HepG2 (cell line): ENCODE measurements at regions not wholly inside any gene's neighbourhood (a gene's known extent, or its start where the extent isn't known, plus 50 kb on each side); places are given as distances from the start of the nearest gene placed in this dataset.

Experiments used
- AHDC1 ChIP-seq: sonication (generic); formaldehyde crosslinking; IDR thresholded peaks from 2 replicates; pipeline ENCODE4 v1.5.1; 2020; ENCODE audit warnings: mild to moderate bottlenecking, missing genetic modification reagents, borderline replicate concordance
- ATF7 ChIP-seq, 2 experiments: fragments of 450-650 bp in 1 of 2; sonication (generic) in 1 of 2; formaldehyde crosslinking in 1 of 2; IDR thresholded peaks; 2 replicates each; pipeline versions ENCODE4 v1.4.0 to v1.6.1; 2016 to 2020; ENCODE audit warnings: antibody characterized with exemption in 1 of 2, mild to moderate bottlenecking in 1 of 2, missing genetic modification reagents in 1 of 2
- ESRRA ChIP-seq: sonication (generic); formaldehyde crosslinking; IDR thresholded peaks from 2 replicates; pipeline ENCODE4 v1.5.1; 2020; ENCODE audit warnings: mild to moderate bottlenecking, low read depth, missing genetic modification reagents
- FOXA1 ChIP-seq, 2 experiments: fragments of 450-650 bp in 1 of 2; sonication (generic) in 1 of 2; formaldehyde crosslinking in 1 of 2; IDR thresholded peaks; 2 replicates each; pipeline versions ENCODE4 v1.4.0 to v1.6.1; 2016 to 2020; ENCODE audit warnings: missing genetic modification reagents in 1 of 2
- KAT2B ChIP-seq: fragments of 150-350 bp; IDR thresholded peaks from 2 replicates; pipeline ENCODE4 v1.6.1; 2014; ENCODE audit warnings: low read depth, low read length, borderline replicate concordance
- MBNL3 ChIP-seq: fragments of 250-450 bp; sonication (Bioruptor Pico); conservative IDR thresholded peaks from 2 replicates; pipeline ENCODE4 v1.8.0; 2022; ENCODE audit warnings: mild to moderate bottlenecking, inconsistent platforms
- NR2F1 ChIP-seq, 2 experiments: fragments of 450-650 bp in 1 of 2; formaldehyde crosslinking in 1 of 2; IDR thresholded peaks; 2 replicates each; pipeline versions ENCODE4 v1.5.0 to v1.6.1; 2016 to 2020; ENCODE audit warnings: mild to moderate bottlenecking in 1 of 2, missing compliant biosample characterization in 1 of 2, missing genetic modification reagents in 1 of 2, moderate library complexity in 1 of 2
- PHF20 ChIP-seq: sonication (generic); formaldehyde crosslinking; IDR thresholded peaks from 2 replicates; pipeline ENCODE4 v1.5.0; 2020; ENCODE audit warnings: mild to moderate bottlenecking, missing genetic modification reagents
- ZBTB8A ChIP-seq: sonication (generic); formaldehyde crosslinking; IDR thresholded peaks from 2 replicates; pipeline ENCODE4 v1.4.0; 2020; ENCODE audit warnings: mild to moderate bottlenecking, low read depth, missing genetic modification reagents, borderline replicate concordance
- ZFYVE20 ChIP-seq: sonication (generic); formaldehyde crosslinking; IDR thresholded peaks from 2 replicates; pipeline ENCODE4 v1.8.0; 2023; ENCODE audit warnings: low read depth, mild to moderate bottlenecking, moderate library complexity, missing genetic modification reagents, borderline replicate concordance
- ZNF138 ChIP-seq: sonication (generic); formaldehyde crosslinking; IDR thresholded peaks from 2 replicates; pipeline ENCODE4 v1.5.0; 2020; ENCODE audit warnings: mild to moderate bottlenecking, low read depth, missing genetic modification reagents
- ZNF251 ChIP-seq: sonication (generic); formaldehyde crosslinking; IDR thresholded peaks from 2 replicates; pipeline ENCODE4 v1.9.0; 2021; ENCODE audit warnings: mild to moderate bottlenecking, missing genetic modification reagents
- ZNF558 ChIP-seq: sonication (generic); formaldehyde crosslinking; IDR thresholded peaks from 2 replicates; pipeline ENCODE4 v1.9.0; 2022; ENCODE audit warnings: mild to moderate bottlenecking, missing genetic modification reagents, borderline replicate concordance
- ZNF569 ChIP-seq: sonication (generic); formaldehyde crosslinking; IDR thresholded peaks from 2 replicates; pipeline ENCODE4 v1.5.0; 2020; ENCODE audit warnings: mild to moderate bottlenecking, missing genetic modification reagents, moderate library complexity, borderline replicate concordance
- ZNF776 ChIP-seq: sonication (generic); formaldehyde crosslinking; IDR thresholded peaks from 2 replicates; pipeline ENCODE4 v1.4.0; 2020; ENCODE audit warnings: mild to moderate bottlenecking, missing genetic modification reagents
- TF ChIP-seq, protein P1 (sequence below): sonication (generic); formaldehyde crosslinking; IDR thresholded peaks from 2 replicates; pipeline ENCODE4 v1.5.1; 2020; ENCODE audit warnings: missing genetic modification reagents, mild to moderate bottlenecking, borderline replicate concordance
- TF ChIP-seq, protein P2 (sequence below): sonication (generic); formaldehyde crosslinking; IDR thresholded peaks from 2 replicates; pipeline ENCODE4 v1.9.0; 2021; ENCODE audit warnings: mild to moderate bottlenecking, missing genetic modification reagents

- TF ChIP-seq ZNF251 (CRISPR knock-in tag) (no peak), ZNF569 (CRISPR knock-in tag) (no peak), NR2F1 (CRISPR knock-in tag; IDR thresholded peaks at IDR 0.05) (0 out of 4 replicates have a peak, but pooled peaks of 1 of the 2 experiments have one; percentile 34), ZNF138 (CRISPR knock-in tag) (no peak), FOXA1 (IDR thresholded peaks at IDR 0.05) (no peak), FOXA1 (CRISPR knock-in tag; IDR thresholded peaks at IDR 0.05) (no peak), PHF20 (no peak), ATF7 (IDR thresholded peaks at IDR 0.05) (peak; percentile 23; the same call in 1 of the 2 replicates), ATF7 (CRISPR knock-in tag; IDR thresholded peaks at IDR 0.05) (no peak), ZNF558 (CRISPR knock-in tag) (no peak), KAT2B (no peak), ZBTB8A (no peak), ESRRA (CRISPR knock-in tag) (no peak), MBNL3 (CRISPR knock-in tag) (no peak), ZFYVE20 (no peak), AHDC1 (CRISPR knock-in tag) (peak; percentile 58; the same call in 1 of the 2 replicates), ZNF776 (CRISPR knock-in tag) (no peak)
- TF ChIP-seq, protein P1, sequence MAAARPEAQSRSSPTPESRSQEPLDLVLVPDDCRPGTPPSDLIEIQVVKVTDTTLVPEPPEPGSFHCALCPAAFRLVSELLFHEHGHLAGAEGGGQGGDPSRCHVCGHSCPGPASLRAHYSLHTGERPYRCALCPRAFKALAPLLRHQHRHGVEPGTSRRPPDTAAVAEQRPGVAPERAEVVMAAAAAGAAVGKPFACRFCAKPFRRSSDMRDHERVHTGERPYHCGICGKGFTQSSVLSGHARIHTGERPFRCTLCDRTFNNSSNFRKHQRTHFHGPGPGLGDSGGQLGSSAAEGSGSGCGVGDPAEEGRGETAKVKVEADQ (CRISPR knock-in tag): no peak
- TF ChIP-seq, protein P2, sequence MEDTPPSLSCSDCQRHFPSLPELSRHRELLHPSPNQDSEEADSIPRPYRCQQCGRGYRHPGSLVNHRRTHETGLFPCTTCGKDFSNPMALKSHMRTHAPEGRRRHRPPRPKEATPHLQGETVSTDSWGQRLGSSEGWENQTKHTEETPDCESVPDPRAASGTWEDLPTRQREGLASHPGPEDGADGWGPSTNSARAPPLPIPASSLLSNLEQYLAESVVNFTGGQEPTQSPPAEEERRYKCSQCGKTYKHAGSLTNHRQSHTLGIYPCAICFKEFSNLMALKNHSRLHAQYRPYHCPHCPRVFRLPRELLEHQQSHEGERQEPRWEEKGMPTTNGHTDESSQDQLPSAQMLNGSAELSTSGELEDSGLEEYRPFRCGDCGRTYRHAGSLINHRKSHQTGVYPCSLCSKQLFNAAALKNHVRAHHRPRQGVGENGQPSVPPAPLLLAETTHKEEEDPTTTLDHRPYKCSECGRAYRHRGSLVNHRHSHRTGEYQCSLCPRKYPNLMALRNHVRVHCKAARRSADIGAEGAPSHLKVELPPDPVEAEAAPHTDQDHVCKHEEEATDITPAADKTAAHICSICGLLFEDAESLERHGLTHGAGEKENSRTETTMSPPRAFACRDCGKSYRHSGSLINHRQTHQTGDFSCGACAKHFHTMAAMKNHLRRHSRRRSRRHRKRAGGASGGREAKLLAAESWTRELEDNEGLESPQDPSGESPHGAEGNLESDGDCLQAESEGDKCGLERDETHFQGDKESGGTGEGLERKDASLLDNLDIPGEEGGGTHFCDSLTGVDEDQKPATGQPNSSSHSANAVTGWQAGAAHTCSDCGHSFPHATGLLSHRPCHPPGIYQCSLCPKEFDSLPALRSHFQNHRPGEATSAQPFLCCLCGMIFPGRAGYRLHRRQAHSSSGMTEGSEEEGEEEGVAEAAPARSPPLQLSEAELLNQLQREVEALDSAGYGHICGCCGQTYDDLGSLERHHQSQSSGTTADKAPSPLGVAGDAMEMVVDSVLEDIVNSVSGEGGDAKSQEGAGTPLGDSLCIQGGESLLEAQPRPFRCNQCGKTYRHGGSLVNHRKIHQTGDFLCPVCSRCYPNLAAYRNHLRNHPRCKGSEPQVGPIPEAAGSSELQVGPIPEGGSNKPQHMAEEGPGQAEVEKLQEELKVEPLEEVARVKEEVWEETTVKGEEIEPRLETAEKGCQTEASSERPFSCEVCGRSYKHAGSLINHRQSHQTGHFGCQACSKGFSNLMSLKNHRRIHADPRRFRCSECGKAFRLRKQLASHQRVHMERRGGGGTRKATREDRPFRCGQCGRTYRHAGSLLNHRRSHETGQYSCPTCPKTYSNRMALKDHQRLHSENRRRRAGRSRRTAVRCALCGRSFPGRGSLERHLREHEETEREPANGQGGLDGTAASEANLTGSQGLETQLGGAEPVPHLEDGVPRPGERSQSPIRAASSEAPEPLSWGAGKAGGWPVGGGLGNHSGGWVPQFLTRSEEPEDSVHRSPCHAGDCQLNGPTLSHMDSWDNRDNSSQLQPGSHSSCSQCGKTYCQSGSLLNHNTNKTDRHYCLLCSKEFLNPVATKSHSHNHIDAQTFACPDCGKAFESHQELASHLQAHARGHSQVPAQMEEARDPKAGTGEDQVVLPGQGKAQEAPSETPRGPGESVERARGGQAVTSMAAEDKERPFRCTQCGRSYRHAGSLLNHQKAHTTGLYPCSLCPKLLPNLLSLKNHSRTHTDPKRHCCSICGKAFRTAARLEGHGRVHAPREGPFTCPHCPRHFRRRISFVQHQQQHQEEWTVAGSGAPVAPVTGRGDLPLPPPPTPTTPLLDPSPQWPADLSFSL (CRISPR knock-in tag): no peak
These were observed 124.1 kb upstream of the LOC128125822 start (continued) for GRCh38 chr6:63448229-63448628.
